HG02623 (cell line): ENCODE measurements at regions not wholly inside any gene's neighbourhood (a gene's known extent, or its start where the extent isn't known, plus 50 kb on each side); places are given as distances from the start of the nearest gene placed in this dataset.

Experiments
- ATAC-seq: cut with Tn5 transposase; IDR thresholded peaks from one replicate; pipeline ENCODE4 v1.9.1; 2021; ENCODE audit warnings: moderate library complexity; ENCODE audit not compliant: unreplicated experiment

DNA sequence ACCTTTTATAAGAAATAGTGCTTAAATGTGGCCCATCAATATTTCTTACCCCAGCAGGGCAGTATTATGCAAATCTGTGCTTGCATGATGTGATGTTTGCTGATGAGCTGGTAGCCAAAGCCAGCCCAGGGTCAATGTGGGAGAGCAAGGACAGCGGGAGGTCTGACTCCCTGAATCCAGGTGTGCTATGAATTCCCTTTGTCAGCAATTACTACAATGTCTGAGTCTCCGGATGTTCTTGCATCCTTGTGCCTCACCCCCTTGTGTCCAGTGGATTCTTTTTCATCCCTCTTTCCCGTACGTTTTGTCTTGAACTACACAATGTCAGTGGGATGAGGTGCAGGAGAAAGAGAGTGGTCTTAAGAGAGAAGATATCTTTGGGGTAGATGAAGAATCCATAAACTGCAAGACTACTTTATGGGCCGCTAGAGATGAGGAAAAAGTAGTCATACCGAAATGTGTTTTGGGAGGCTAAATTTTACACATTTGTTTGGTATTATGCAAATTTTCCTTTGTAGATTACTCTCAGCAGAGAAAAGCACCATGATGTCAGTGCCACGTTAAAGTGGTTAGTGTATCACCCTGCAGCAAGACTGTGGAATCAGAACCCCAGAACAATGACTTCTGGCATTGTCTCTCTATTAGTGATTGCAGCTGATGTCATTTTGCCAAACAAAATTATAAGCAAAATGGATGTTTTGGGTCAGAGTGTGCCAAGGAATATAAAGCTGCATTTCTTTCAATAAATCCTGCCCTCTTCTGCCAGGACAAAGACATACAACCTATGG is 53.5 kb upstream of the TSHZ3 start:
- no peak for ATAC-seq

DNA sequence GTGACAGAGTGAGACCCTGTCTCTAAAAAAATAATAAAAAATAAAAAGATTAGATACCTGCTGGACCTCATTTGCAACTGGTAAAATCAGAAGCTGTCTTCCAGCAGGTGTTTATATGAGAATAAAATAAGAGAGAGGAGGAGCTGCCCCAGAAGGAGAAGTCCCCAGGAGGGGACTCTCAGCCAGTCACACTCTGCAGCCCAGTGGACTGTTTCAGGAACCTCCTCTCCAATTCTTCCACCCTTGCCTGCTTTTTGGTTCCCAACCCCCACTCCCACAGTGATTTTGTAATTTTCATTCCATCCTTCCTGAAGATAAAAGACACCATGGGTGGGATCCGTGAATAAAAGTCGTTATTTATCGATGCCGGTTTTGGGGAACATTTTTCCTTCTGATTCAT is 56.9 kb upstream of the TSHZ3 start:
- no peak for ATAC-seq

DNA sequence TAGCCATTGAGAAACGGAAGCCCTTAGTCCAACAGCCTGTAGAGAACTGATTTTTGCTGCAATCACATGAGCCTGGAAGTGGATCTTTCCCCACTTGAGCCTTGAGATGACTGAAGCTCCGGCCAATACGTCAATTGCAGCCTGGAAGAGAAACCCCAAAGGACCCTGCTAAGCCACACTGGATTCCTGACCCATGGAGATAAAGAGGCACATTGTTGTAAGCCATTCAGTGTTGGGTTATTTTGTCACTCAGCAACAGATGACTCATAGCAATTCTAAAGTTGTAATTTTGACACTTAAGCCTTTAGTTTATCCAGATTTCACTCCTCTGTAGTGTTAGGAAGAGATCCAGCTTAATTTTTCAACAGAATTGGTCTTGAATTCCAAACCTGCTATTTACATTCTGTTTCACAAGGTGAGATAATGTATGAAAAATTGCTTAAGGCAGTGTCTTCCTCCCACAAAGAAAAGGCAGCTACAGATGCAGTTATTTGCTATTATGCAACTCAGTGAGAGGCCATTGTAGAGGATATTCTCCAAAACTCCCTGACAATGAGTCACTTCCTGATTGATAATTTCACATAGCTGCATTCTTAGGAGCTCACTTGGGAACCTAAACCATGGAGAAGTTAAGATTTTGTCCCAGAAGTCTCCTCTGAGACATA is 59.4 kb upstream of the TSHZ3 start:
- no peak for ATAC-seq

DNA sequence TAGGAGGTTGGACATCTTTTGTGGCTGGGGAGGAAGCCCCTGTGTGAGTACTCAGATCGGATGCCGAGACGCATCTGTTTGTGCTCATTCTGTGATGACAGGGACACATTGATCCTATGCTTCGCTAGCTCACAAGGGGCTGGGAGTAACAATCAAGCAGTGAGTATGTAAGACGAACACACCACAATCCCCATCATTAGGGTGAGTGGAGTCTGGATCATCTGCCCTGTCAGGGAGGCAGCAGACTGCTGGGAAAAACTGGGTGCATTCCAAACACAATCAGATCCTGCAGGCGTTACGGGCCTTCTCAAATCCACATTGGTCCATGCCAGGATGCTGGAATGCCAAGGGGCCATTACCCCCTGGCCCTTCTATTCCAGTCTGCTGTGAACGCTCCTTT is 64.1 kb upstream of the TSHZ3 start:
- no peak for ATAC-seq

DNA sequence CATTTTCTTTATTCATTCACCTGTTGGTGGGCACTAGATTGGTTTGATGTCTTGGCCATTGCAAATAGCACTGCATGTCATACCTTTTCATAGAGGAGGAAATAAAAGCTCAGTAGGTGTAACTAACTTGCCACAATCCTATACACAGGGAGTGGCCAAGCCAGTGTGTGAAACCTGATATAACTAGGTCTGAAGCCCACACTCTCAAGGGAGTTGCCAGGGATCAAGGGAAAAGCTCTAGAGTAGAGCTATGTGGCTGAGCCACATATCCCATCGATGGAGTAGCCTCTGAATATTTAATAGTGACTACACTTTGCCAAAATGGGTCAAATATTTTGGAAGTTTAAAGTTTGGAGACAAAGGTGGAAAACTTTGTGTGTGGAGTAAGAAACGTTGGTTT is 66.1 kb upstream of the TSHZ3 start:
- no peak for ATAC-seq

DNA sequence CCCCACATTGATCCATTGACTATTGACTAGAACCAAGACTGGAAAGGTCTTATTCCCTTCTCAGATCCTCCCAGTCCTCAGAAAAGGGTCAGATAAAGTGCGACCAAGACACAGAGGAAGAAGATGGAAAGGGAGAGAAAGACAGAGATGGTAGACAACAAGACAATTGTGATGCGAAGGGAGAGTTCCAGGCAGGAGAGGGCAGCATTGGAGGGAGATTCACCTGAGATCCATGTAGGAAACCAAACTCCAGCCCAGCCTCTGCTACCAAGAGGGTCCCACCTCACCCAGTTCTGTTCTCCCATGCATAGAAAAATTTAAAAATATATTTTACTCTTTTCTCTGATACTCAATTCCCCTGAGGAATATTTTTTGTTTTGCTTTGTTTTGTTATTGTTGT is 67.3 kb upstream of the TSHZ3 start:
- ATAC-seq, result no peak

DNA sequence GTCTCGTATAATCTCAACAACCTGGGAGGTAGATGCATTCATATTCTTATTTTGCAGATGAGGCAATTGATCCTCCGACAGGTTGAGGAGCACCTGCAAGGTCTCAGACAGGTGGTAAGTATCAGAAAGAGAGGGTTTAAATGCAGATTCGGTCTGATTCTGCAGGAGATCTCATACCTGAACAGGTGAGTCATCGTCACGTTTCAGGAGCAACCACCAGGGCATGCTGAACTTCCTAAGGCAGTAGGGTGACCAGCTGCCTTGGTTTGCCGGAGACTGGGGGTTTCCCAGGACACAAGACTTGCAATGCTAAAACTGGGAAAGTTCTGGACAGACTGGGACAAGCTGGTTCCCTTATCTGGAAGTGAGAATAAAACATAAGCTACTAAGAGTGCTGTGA is 68.8 kb upstream of the TSHZ3 start:
- ATAC-seq, result no peak

DNA sequence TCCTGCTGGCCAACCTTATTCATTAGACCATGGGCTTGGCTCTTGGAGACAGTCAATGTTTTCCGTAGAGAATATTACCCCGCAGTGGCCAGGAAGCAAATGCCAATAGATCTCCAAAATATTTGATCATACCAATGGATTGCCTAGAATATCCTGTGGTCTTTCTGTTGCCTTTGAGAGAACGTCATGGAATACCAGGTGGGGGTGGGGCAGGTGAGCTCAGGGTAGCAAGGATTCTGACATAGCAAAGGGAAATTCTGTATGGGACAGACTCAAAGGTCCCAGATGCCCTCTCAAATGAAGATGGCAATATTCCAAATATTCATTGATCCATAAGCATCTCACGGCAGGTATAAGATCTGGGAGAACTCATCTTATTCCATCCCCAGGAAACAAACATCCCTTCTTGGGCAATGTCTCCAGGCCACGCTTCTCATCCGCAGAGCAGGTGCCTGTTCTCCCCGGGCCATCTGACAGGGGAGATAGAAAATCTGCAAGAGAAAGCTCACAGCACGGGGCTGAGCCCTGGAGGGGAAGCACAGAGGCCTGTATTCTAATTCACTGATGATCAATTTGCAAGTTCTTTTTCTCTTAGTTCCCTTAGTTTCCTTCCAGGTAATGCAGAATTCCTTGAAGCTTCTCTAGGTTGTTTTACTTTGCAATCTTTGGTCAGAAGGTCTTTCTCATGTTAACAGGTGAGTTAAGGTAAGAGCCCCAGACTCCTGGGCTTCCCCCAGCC is 69.6 kb upstream of the TSHZ3 start:
- no peak for ATAC-seq

DNA sequence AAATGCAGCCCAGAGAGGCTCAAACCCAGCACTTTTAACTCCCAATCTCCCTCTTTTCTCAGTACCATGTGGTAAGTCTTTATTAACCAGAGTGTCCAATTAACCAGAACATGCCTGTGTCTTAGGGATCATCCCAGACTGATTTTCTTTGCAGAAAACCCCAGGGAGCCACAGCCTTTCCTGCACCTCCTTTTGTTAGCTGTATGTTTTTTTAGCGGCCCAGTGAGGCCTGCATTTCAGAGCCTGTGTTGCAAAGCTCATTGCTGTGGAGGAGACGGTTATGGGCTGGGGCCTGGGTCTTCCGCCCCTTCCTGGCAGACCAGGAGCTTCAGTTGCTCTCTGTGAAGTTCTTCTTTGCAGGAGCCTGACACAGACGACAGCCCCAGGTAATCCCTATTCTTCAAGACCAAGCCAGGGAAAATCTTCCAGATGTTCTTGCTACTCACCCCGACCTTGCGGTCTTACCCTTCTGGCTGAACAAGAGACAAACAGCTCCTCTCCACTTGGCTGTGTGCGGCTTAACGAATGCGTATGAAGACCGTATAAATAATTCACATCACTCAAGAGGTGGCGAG is 70.7 kb upstream of the TSHZ3 start:
- no peak for ATAC-seq

DNA sequence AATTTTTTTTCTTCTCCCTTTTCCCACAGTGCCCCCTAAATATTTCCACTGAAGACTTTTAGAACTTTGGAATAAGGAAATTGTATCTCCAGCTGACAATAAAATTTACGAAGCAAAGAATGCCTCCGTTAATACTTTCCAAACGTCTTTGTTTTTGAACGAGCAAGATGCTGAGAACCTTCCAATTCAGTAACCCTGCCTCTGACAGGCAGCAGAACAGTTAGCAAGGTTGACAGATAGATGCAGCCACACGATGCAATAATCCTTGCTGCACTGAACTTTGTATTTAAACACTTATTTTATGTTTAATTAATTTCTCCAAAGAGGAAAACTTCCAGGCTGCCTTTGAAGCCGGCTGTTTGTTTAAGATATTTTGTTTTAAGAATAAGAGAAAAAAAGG is 71.8 kb upstream of the TSHZ3 start:
- no peak for ATAC-seq

DNA sequence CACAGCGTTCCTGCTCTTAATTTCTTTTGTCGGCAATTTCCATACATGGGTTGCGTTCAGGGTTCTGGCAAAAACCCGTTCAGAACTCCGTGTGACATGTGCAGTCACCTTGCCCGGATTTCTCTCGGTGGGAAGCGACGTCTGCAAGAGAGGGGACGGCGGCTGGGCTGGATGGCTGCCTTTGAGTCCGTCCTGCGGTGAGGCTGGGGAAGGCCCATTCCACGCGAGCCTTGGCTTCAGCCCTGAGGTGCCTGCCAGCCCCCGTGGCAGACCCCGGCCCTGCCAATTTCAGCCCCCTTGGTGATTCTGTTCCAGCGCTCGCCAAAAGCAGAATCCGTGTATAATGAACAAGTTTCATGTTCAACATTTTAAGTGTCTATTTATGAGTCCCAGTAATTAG is 72.6 kb upstream of the TSHZ3 start:
- no peak for ATAC-seq

DNA sequence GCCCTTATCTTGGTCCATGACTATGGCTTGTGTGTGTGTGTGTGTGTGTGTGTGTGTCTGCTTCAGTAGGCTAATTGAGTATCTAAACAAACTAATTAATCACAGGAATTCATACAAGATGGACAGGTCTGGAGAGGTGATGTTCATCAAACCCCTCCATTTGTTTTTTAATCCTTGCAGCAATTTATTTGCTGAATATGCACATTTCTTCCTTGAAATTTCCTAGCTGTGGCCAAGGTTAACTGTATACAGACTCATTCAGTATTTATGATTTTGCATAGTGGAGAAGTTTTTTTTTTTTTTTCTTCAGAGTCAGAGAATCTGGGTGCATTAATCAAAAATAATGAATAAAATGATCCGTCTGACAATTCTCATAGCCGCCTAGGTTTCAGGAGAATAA is 74.7 kb upstream of the TSHZ3 start:
- no peak for ATAC-seq

DNA sequence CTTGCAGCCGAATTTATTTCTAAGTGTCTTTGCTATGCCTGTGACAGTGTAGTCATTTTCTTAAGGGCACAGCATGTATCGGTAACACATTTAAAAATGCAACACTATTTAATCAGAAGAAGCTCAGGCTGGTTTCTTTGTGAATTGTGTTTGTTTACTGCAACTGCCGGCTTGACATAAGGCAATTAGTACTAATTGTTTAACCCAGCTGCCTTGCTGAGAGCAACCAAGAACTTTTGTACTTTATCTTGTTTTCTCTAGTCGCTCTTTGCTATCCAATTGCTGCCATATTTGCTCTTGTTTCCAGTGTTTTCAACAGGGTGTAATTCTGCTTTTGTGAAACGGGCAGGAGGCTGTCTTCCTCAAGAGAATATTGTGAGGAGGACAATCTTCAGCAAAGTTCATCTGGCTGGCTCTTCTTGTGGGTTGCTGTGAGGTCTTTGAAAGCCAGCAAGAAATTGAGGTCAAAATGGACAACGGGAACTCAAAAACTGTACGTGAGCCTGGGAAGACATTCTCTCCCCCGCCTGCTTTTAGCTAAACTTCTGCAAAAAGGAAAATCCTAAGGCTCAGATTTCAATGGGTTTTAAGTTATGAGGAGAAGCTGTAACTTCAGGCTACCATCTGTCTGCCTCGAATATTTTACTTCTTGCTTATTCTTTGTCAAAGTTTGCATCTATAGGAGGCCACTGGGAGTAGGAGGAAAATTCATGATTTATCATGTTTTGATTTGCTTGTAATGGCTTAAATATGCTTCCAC is 75.8 kb upstream of the TSHZ3 start:
- no peak for ATAC-seq

DNA sequence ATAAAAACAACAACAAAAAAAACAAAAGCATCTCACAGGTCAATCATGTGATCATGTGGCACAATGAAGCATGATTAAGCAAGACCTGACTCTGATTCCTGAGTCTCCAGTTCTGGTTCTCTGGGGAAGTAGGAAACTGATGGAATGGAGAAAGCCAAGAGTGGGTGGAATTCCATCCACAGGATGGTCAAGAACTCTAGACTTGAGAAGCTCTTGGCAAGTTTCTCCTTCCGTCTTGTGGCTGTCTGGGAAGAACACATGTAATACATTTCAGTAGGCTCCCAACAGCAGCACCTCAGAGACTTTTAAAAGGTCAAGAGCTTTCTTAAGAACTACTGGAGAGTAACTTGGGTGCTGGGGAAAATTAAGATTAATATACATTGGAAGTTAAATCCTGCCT is 78.6 kb upstream of the TSHZ3 start:
- no peak for ATAC-seq

DNA sequence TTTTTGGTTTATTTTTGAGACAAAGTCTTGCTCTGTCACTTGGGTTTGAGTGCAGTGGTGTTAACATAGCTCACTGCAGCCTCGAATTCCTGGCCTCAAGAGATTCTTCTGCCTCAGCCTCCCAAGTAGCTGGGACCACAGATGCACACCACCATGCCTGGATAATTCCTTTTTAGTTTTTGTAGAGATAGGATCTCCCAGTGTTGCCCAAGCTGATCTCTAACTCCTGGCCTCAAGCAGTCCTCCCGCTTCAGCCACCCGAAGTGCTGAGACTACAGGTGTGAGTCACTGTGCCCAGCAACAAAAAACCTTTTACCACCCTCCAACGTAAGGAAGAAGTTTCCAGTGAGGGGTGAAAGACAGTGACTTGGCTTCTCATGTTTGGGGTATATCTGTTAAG is 81.1 kb upstream of the TSHZ3 start:
- ATAC-seq, result no peak

DNA sequence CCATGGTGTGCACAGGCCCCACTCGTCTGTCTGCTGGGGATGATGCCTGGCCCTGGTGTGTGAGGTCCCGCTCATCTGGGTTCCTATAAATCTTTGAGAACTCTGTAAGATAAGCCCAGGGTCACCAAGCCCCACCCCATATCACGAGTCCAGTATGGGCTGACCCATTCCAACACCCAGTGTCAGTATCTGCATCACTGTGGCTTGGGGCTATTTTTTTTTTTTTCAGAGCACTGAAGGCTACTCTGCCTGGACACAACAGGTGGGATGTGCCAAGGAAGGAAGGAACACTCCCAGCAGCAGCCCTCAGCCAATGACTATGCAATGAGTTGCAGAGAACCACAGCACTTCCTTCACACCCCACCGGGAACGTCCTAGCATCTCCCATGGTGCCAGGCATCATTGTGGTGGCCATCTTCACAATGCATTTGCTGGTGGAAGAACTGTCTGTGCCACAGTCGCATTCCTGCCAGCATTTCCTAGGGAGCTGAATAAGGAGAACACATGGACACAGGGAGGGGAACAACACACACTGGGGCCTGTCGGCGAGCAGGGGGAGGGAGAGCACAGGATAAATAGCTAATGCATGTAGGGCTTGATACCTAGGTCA is 83.1 kb upstream of the TSHZ3 start:
- no peak for ATAC-seq

DNA sequence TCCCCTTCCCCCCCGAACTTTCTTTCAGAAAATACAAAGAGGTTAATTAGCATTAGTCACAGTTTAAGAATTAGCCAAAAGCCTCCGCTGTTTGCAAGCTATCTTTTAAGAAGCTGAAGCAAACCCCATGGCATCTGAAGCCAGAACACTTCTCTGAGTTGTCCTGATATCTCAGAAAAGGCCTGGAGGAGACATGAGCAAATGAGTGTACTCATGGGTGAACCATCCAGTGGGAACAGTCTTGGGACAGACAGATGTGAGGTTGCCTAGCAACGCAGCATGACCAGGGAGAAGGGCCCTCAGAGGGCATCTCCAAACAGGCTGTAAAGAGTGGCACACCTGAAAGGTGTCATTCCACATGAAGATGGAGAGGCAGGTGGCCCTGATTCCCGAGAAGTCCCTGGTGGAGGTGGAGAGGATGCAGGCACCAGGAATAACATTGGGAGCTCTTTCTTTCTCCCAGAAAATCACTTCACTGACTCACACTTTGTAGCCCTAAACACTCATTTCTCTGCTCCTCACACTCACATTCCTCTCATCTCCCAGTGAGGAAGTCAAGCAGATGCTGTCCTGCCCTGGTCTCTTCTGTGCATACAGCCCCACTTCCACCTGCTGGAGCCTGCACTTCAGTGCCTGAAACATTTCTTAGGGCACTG is 87.0 kb upstream of the TSHZ3 start:
- ATAC-seq, result no peak

DNA sequence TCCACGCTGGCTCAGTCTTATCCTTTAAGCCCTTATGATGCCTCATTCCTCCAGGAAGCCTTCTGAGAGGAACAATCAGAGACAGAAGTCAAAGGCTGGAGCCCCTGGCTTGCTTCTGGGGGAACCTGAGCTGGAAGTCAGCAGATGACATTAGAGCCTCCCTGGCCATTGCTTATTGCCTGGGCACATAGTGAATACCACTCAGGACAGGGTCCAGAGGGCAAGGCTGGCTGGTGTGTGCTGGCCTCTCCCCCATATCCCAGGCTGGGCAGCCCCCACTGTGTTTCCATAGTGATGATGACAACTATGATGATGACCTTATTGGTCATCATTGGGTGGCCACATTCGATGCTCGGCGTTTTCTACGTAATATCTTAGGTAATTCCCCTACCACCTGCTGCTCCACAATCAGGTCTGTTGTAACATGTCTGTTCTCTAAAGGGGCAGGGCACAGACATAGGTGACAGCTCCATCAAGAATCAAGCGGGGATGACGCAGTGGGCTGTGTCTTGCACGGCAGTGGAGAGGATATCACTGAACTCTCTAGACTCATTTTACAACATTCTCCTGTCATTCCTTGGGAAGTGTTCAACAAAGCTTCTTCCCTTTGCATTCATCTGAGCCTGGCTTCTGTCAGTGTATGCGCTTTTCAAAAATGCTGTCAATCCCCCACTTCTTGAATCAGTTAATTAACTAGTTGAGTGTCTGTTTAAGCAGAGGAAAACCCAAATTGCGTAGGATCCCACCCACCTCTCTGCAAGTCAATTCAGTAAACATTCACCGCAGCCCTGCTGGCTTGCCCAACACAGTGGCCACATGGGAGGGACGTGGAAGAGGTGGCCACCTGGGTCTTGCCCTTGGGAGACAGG is 89.4 kb upstream of the TSHZ3 start:
- no peak for ATAC-seq

DNA sequence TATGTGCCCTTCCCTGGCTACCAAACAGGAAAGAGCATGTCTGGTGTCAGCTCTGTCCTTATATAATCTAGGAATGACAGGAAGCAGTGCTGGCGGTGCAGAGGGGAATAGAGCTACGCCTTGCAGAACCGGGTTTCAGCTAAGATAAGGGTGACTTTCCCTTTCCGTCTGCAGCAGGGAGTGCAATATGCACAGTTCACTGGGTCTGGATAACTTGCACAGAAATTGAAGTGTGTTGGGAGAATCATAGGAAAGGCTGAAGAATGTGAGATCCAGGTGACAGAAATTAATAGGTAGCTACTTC is 90.0 kb upstream of the TSHZ3 start:
- ATAC-seq, result no peak
